Mammary epithelial cell (primary cell): ENCODE measurements at regions not wholly inside any gene's neighbourhood (a gene's known extent, or its start where the extent isn't known, plus 50 kb on each side); places are given as distances from the start of the nearest gene placed in this dataset.

Source experiments
- CTCF ChIP-seq, 2 donors: IDR thresholded peaks in 1 of 2; conservative IDR thresholded peaks in 1 of 2; 2 replicates each; pipeline ENCODE4 v1.5.1; 2011 to 2012; ENCODE audit warnings: inconsistent platforms in 2 of 2, low read length in 2 of 2, mild to moderate bottlenecking in 2 of 2, control low read depth in 1 of 2, low read depth in 1 of 2; ENCODE audit not compliant: insufficient read depth in 1 of 2; ENCODE audit errors: extremely low read depth in 1 of 2
- EZH2 ChIP-seq: IDR thresholded peaks from 2 replicates; pipeline ENCODE4 v1.6.1; 2012; ENCODE audit warnings: low read length, inconsistent platforms, borderline replicate concordance

GRCh38 chr6:154582696-154583095 lies 72.2 kb upstream of the CNKSR3 start:
- TF ChIP-seq CTCF (conservative IDR thresholded peaks at IDR 0.05 in 1 of 2, IDR thresholded peaks at IDR 0.05 in 1 of 2; ENCODE audit: extremely low read depth in 1 of 2, insufficient read depth in 1 of 2, low read depth in 1 of 2, low read length in 2 of 2) (no peak), EZH2 (no peak)
